HepG2 (cell line): ENCODE measurements at regions not wholly inside any gene's neighbourhood (a gene's known extent, or its start where the extent isn't known, plus 50 kb on each side); places are given as distances from the start of the nearest gene placed in this dataset.

Source experiments
- ASH2L ChIP-seq: fragments of 300-600, 200-600 bp; sonication (generic); IDR thresholded peaks from 2 replicates; pipeline ENCODE4 v1.7.0; 2017; ENCODE audit warnings: low read depth, mild to moderate bottlenecking, moderate library complexity, mixed read lengths, low read length; ENCODE audit not compliant: insufficient read length
- DNMT3B ChIP-seq: conservative IDR thresholded peaks from 2 replicates; pipeline ENCODE4 v1.6.1; 2016; ENCODE audit warnings: missing biosample characterization, control low read depth
- KMT2B ChIP-seq: IDR thresholded peaks from 2 replicates; pipeline ENCODE4 v1.6.1; 2016; ENCODE audit warnings: missing genetic modification reagents, missing compliant biosample characterization
- MXI1 ChIP-seq: IDR thresholded peaks from 3 replicates; pipeline ENCODE4 v1.6.1; 2012; ENCODE audit warnings: low read depth, low read length, inconsistent platforms, borderline replicate concordance
- POLR2G ChIP-seq: fragments of 200-400 bp; formaldehyde crosslinking; IDR thresholded peaks from 2 replicates; pipeline ENCODE4 v1.6.1; 2018; ENCODE audit warnings: mild to moderate bottlenecking, low read depth, low read length, moderate library complexity
- PRPF4 ChIP-seq: fragments of 200-400 bp; formaldehyde crosslinking; IDR thresholded peaks from 2 replicates; pipeline ENCODE4 v1.6.1; 2016; ENCODE audit warnings: low read length, low read depth; ENCODE audit not compliant: poor library complexity, severe bottlenecking
- RBM22 ChIP-seq: fragments of 200-400 bp; formaldehyde crosslinking; optimal IDR thresholded peaks from 2 replicates; pipeline ENCODE3; 2017; ENCODE audit warnings: mild to moderate bottlenecking, low read length, moderate library complexity
- SNAI1 ChIP-seq: sonication (generic); formaldehyde crosslinking; IDR thresholded peaks from 2 replicates; pipeline ENCODE4 v1.5.0; 2020; ENCODE audit warnings: mild to moderate bottlenecking, missing genetic modification reagents, borderline replicate concordance
- ZC3H13 ChIP-seq: sonication (generic); formaldehyde crosslinking; IDR thresholded peaks from 2 replicates; pipeline ENCODE4 v1.8.1; 2023; ENCODE audit warnings: mild to moderate bottlenecking, missing genetic modification reagents, moderate library complexity
- ZNF121 ChIP-seq: sonication (generic); formaldehyde crosslinking; IDR thresholded peaks from 2 replicates; pipeline ENCODE4 v1.5.0; 2020; ENCODE audit warnings: mild to moderate bottlenecking, missing genetic modification reagents
- ZNF326 ChIP-seq: sonication (generic); formaldehyde crosslinking; IDR thresholded peaks from 2 replicates; pipeline ENCODE4 v1.4.0; 2020; ENCODE audit warnings: missing genetic modification reagents, borderline replicate concordance
- ZNF331 ChIP-seq: sonication (generic); formaldehyde crosslinking; IDR thresholded peaks from 2 replicates; pipeline ENCODE4 v1.4.0; 2020; ENCODE audit warnings: missing genetic modification reagents
- ZNF34 ChIP-seq: sonication (generic); formaldehyde crosslinking; IDR thresholded peaks from 2 replicates; pipeline ENCODE4 v1.4.0; 2020; ENCODE audit warnings: mild to moderate bottlenecking, missing genetic modification reagents, borderline replicate concordance
- ZNF557 ChIP-seq: sonication (generic); formaldehyde crosslinking; IDR thresholded peaks from 2 replicates; pipeline ENCODE4 v1.4.0; 2020; ENCODE audit warnings: missing genetic modification reagents
- ZNF570 ChIP-seq: sonication (generic); formaldehyde crosslinking; IDR thresholded peaks from 2 replicates; pipeline ENCODE4 v1.4.0; 2020; ENCODE audit warnings: mild to moderate bottlenecking, missing genetic modification reagents, borderline replicate concordance
- ZNF577 ChIP-seq: sonication (generic); formaldehyde crosslinking; IDR thresholded peaks from 2 replicates; pipeline ENCODE4 v1.4.0; 2020; ENCODE audit warnings: mild to moderate bottlenecking, low read depth, missing genetic modification reagents, borderline replicate concordance
- ZNF768 ChIP-seq: sonication (generic); formaldehyde crosslinking; IDR thresholded peaks from 2 replicates; pipeline ENCODE4 v1.4.0; 2020; ENCODE audit warnings: missing genetic modification reagents
- ZNF782 ChIP-seq: sonication (generic); formaldehyde crosslinking; IDR thresholded peaks from 2 replicates; pipeline ENCODE4 v1.4.0; 2020; ENCODE audit warnings: missing genetic modification reagents, mild to moderate bottlenecking, borderline replicate concordance
- TF ChIP-seq, protein P1 (sequence below): sonication (generic); formaldehyde crosslinking; conservative IDR thresholded peaks from 2 replicates; pipeline ENCODE4 v1.4.0; 2020; ENCODE audit warnings: missing genetic modification reagents
- TF ChIP-seq, protein P2 (sequence below): sonication (generic); formaldehyde crosslinking; IDR thresholded peaks from 2 replicates; pipeline ENCODE4 v1.5.1; 2020; ENCODE audit warnings: mild to moderate bottlenecking, moderate library complexity, missing genetic modification reagents
- TF ChIP-seq, protein P3 (sequence below): sonication (generic); formaldehyde crosslinking; IDR thresholded peaks from 2 replicates; pipeline ENCODE4 v1.5.1; 2020; ENCODE audit warnings: mild to moderate bottlenecking, missing genetic modification reagents, borderline replicate concordance

DNA sequence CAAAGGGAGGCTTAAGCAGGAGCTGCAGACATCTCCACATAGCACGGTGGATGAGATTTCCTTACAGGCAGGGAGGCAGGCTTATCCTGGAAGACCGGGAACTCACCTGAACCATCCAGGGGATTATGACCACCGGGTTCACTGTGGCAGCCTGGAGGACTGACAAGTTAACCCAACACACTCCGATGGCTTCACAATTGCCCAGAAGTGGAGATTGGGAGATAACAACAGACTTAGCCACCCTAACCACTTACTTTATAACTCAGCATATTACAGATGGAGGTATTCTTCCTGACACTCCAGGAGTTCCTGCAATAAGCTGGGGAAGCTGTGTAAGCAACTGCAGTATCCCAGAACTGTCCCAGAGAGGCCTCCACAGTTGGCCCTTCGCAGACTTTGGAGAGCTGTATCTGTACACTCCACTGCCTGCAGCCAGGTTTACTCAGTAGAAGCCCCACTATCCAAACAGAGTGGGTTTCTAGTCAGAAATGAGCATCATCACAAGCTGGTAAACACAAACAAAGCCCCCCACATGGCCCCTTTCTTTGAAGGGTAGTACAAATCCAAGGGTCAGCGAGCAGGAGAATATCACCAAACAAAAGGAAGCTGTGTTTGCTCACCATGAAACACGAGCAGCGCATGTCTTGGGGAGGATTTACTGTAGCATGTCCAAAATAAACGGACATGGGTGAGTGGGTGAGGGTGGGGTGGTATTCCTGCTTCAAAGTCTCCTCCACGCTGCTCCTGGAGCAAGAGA lies 462.2 kb downstream of the RASEF start (continued):
- TF ChIP-seq MXI1, result no peak
- no peak for TF ChIP-seq ZNF326 (CRISPR knock-in tag)
- TF ChIP-seq RBM22, result no peak
- TF ChIP-seq KMT2B (CRISPR knock-in tag), result no peak
- TF ChIP-seq ZNF782 (CRISPR knock-in tag), result no peak
- TF ChIP-seq PRPF4, result no peak
- TF ChIP-seq ZNF331, result no peak
- no peak for TF ChIP-seq ZNF768 (CRISPR knock-in tag)
- peak; percentile 27 for TF ChIP-seq ASH2L
- TF ChIP-seq ZNF121, result no peak
- TF ChIP-seq, protein P1, sequence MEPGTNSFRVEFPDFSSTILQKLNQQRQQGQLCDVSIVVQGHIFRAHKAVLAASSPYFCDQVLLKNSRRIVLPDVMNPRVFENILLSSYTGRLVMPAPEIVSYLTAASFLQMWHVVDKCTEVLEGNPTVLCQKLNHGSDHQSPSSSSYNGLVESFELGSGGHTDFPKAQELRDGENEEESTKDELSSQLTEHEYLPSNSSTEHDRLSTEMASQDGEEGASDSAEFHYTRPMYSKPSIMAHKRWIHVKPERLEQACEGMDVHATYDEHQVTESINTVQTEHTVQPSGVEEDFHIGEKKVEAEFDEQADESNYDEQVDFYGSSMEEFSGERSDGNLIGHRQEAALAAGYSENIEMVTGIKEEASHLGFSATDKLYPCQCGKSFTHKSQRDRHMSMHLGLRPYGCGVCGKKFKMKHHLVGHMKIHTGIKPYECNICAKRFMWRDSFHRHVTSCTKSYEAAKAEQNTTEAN (CRISPR knock-in tag), result no peak
- TF ChIP-seq ZC3H13 (CRISPR knock-in tag), result no peak
- peak; percentile 84 for TF ChIP-seq POLR2G
- TF ChIP-seq, protein P2, sequence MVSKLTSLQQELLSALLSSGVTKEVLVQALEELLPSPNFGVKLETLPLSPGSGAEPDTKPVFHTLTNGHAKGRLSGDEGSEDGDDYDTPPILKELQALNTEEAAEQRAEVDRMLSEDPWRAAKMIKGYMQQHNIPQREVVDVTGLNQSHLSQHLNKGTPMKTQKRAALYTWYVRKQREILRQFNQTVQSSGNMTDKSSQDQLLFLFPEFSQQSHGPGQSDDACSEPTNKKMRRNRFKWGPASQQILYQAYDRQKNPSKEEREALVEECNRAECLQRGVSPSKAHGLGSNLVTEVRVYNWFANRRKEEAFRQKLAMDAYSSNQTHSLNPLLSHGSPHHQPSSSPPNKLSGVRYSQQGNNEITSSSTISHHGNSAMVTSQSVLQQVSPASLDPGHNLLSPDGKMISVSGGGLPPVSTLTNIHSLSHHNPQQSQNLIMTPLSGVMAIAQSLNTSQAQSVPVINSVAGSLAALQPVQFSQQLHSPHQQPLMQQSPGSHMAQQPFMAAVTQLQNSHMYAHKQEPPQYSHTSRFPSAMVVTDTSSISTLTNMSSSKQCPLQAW (CRISPR knock-in tag), result no peak
- TF ChIP-seq, protein P3, sequence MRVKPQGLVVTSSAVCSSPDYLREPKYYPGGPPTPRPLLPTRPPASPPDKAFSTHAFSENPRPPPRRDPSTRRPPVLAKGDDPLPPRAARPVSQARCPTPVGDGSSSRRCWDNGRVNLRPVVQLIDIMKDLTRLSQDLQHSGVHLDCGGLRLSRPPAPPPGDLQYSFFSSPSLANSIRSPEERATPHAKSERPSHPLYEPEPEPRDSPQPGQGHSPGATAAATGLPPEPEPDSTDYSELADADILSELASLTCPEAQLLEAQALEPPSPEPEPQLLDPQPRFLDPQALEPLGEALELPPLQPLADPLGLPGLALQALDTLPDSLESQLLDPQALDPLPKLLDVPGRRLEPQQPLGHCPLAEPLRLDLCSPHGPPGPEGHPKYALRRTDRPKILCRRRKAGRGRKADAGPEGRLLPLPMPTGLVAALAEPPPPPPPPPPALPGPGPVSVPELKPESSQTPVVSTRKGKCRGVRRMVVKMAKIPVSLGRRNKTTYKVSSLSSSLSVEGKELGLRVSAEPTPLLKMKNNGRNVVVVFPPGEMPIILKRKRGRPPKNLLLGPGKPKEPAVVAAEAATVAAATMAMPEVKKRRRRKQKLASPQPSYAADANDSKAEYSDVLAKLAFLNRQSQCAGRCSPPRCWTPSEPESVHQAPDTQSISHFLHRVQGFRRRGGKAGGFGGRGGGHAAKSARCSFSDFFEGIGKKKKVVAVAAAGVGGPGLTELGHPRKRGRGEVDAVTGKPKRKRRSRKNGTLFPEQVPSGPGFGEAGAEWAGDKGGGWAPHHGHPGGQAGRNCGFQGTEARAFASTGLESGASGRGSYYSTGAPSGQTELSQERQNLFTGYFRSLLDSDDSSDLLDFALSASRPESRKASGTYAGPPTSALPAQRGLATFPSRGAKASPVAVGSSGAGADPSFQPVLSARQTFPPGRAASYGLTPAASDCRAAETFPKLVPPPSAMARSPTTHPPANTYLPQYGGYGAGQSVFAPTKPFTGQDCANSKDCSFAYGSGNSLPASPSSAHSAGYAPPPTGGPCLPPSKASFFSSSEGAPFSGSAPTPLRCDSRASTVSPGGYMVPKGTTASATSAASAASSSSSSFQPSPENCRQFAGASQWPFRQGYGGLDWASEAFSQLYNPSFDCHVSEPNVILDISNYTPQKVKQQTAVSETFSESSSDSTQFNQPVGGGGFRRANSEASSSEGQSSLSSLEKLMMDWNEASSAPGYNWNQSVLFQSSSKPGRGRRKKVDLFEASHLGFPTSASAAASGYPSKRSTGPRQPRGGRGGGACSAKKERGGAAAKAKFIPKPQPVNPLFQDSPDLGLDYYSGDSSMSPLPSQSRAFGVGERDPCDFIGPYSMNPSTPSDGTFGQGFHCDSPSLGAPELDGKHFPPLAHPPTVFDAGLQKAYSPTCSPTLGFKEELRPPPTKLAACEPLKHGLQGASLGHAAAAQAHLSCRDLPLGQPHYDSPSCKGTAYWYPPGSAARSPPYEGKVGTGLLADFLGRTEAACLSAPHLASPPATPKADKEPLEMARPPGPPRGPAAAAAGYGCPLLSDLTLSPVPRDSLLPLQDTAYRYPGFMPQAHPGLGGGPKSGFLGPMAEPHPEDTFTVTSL (CRISPR knock-in tag), result no peak
- no peak for TF ChIP-seq ZNF577
- no peak for TF ChIP-seq DNMT3B (CRISPR knock-in tag)
- TF ChIP-seq ZNF557, result no peak
- TF ChIP-seq ZNF570 (CRISPR knock-in tag), result no peak
- TF ChIP-seq ZNF34 (CRISPR knock-in tag), result no peak
- TF ChIP-seq SNAI1, result no peak
